Medulla oblongata (tissue), 1 donor: ENCODE measurements at regions not wholly inside any gene's neighbourhood (a gene's known extent, or its start where the extent isn't known, plus 50 kb on each side); places are given as distances from the start of the nearest gene placed in this dataset.

Experiments
- DNase-seq: peaks from one replicate; pipeline ENCODE4 v3.0.0-alpha.2; 2015; ENCODE audit errors: extremely low spot score

- DNase-seq = no peak
These were observed 822.8 kb downstream of the GALC start for GRCh38 chr14:87170179-87170578.

DNA sequence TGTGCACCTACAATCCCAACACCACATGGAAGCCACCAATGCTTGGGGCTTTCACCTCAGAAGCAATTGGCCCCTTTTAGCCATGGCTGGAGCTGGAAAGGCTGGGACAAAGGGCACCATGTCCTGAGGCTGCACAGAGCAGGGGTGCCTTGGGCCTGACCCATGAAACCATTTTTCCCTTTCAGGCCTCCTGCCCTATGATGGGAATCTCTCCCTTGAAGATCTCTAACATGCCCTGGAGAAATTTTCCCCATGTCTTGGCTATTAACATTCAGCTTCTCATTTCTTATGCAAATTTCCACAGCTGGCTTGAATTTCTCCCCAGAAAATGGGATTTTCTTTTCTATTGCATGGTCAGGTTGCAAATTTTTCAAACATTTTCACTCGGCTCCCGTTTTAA lies 823.6 kb downstream of the GALC start:
- DNase-seq = no peak

- no peak for DNase-seq
These were observed 831.5 kb downstream of the GALC start for GRCh38 chr14:87161502-87161901.

DNA sequence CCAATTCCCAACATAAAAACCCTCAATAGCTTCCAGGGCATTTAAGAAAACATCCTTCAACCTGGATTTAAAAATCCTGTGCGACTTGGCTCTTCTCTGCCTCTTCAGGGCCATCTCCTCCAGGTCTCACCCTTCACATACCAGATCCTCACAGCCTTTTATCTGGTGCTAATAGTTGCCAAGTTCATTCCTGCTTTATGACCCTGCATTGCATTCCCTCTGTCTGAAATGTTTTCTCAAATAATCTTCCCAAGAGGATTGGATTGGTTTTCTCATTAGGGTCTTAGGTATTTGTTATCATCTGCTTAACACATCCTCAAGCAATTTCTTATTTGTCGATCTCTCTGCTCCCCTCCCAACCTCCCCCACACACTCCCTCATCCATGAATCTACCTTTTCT lies 832.0 kb downstream of the GALC start:
- no peak for DNase-seq

- DNase-seq = peak; percentile 37
These were observed 834.7 kb downstream of the GALC start for GRCh38 chr14:87158283-87158682.

DNA sequence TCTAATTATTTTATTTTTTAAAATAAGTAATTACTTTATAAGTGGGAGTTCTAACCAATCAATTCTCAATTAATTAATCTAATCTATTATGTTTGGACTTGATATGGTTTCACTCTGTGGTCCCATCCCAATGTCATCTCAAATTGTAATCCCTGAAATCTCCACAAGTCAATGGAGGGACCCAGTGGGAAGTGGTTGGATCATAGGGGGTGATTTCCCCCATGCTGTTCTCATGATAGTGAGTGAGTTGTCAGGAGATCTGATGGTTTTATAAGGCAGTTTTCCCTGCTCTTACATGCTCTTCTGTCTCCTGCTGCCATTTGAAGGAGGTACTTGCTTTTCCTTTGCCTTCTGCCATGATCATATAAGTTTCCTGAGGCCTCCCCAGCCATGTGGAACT lies 836.1 kb downstream of the GALC start:
- no peak for DNase-seq

- DNase-seq = no peak
These were observed 837.0 kb downstream of the GALC start for GRCh38 chr14:87155856-87156488.

DNA sequence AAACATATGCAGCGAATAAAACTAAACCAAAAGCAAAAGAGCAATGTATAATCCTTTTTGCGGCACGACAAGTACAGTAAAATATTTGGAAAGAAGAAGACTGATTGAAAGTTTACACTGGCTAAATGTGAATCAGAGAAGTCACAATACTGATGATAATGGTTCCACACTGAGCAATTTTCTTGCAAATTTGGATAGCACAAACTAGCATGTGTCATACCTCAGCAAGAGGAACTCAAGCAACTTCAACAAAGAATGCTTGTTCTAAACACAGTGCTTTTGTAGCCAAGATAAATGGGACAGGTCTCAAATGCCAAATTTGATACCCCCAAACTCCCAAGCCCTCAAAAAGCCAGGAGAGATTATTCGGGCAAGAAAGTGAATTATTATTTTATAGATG lies 839.1 kb downstream of the GALC start:
- no peak for DNase-seq

- no peak for DNase-seq
These were observed 839.6 kb downstream of the GALC start for GRCh38 chr14:87153391-87153790.

GRCh38 chr14:87152693-87153092 lies 840.3 kb downstream of the GALC start:
- no peak for DNase-seq

DNA sequence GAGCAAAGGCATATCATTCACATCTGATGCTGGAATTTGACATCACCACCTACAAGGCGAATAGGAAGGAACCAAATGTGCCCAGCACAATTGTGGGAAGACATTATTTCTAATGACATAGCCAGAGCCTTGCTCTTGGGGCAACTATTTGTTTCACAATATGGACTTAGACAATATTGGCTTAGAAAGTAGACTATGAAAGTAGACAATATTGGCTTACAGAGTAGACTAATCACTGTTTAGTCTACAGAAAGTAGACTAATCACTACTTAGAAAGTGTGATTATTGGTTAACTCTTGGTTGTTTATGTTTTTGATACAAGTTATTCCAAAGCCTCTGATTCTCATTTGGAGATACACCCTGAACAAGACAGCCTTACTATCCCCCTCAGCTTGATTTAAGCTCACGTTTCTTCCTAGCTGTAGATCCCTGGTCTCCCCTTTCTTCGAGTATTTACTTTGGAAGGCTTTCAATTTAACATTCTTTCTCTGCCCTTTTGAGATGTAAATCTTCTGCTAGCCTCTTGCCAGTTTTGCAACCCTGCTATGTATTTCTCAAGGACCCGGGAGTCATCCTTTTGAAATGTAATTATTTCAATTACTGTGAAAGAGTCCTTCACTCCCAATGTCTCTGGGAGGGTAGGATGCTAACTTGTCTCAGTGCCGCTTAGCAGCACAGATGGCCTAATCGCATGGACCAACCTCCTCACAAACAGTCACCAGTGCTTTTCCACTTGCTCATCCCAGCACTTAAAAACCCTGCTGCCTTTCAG lies 843.2 kb downstream of the GALC start:
- no peak for DNase-seq

DNA sequence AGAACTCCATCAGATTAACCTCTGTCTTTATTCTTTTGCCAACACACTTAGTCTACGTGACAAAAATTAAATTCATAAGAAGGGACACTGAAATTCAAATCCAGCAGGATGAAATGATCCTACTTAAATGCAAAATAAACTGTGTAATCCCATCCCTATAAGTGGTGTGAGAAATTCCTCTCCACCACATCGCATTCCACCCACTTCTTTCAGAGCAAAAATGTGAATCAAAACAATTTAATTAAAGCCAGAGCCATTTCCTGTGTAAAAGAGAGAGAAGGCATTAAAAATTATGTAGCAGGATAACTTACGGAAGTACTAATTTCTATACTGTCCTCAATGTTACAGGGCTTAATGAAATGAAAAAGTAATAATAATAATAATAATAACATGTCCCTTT lies 844.3 kb downstream of the GALC start:
- no peak for DNase-seq

GRCh38 chr14:87142551-87143211 lies 850.3 kb downstream of the GALC start:
- no peak for DNase-seq

DNA sequence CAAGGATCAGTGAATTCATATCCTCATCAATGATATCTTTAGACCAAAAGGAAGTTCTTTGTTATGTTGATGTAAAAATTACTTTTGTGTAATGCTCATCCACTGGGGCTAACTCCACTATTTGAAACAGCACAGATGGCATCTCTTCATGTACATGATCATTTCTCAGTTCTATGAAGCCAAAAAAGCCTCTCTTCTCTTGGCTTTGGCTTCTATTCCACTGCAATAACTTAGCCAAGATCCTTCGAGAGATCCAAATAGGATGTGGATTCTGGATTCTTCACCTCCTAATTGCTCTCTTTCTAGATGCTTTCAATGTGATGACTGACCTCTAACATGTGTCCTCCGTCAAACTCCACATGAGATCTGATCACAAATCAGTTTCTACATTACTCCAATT lies 851.2 kb downstream of the GALC start:
- no peak for DNase-seq

DNA sequence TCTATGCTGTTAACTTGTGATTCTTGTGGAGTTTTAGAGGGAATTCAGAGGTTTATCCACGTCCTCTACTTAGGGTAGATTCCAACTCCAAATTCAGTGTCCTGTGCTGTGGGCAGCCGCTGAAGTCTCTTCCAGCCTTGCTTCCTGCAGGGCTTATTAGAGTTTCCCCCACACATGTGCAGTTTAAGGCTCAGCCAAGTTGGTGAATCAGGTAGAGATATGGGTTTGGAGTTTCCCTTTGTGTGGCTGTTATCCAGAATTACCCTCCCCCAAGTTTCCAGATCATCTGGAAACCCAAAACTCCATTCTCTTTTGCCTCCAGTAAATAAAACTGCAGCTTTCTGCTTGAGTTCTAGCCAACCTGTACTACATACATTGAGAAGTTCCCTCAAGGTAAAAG lies 853.7 kb downstream of the GALC start:
- no peak for DNase-seq

DNA sequence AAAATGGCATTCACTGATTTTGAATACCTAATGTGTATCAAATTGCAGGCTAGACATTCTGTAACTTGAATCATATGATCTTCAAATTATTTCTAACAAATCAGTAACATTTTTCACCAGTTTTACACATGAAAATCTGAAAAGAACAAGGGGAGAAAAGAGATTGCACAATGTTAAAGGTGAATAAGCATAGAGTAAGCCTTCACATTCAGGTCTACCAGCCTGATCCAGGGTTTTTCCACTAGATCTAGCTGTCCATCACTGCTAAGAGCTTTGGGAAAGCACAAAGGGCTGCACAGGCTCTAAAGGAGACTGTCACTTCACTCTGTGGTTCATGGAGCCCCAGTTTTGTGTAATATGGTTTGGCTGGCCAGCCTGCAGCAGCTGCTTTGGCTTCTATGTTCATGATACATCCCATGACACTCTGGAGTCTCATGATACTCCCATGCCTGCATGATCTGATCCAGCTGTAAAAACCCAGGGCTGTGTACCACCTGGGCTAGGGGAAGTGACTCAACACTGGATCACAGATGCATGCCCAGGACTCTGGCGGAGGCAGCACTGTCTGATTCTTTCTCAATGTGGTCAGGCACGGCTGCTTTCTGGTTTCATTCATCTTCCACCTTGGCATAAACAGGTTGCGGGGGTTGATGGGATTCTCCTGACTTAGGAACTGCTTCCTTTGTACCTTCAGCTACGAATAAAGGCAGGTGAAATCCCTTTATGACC lies 859.7 kb downstream of the GALC start:
- no peak for DNase-seq

DNA sequence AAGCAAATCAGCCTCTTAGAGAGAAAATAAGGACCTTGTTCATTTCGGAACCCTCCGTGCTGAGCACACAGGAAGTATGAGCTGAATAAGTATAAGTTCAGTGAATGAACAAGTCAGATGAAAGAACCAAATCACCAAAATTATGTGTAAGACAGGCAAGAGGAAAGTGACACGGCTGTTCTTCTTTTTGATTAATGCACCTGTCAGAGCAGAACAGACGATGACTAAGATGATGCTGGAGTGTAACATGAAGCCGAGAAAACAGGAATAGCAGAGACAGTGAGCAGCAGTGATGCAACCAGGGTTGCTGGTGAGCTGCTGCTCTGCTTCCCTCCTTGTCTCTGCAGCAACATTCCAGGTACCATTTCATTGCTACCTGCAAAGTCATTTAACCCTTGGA lies 861.1 kb downstream of the GALC start:
- no peak for DNase-seq

DNA sequence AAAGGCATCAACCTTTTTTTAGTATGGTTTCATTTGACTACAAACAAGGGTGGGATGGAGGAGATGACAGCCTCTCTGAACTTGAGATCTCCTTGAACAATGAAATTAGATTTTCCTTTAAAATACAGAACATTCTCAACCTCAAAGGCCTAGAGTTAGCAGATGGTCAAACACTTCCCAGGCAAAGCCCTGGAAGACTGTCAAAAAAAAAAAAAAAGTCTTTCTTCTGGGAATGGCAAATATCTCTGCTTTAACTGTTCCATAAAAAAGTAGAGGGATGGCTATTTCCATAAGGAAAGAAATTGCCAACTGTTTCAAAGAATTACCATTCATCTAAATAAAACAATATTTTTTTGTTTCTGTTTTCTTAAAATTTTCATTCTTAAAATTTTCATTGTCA lies 870.8 kb downstream of the GALC start:
- DNase-seq = no peak

DNA sequence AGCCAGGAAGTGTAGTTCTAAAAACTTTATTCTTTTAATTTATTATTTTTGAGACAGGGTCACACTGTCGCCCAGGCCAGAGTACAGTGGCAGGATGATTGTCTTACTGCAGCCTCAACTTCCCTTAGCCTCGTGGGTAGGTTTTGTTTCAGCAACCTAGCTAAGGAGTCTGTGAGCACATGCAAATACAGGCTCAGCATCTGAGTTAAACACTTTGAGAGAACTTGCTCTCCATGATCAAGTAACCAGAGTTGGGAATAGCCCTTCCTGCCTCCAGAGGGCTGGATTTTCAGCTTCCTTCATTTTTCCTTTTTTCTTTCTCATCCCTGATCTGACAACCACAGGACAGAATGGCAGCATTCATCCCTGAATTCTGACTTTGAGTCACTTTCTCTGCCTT lies 871.3 kb downstream of the GALC start:
- DNase-seq = no peak

GRCh38 chr14:87115234-87115633 lies 877.7 kb downstream of the GALC start:
- no peak for DNase-seq

DNA sequence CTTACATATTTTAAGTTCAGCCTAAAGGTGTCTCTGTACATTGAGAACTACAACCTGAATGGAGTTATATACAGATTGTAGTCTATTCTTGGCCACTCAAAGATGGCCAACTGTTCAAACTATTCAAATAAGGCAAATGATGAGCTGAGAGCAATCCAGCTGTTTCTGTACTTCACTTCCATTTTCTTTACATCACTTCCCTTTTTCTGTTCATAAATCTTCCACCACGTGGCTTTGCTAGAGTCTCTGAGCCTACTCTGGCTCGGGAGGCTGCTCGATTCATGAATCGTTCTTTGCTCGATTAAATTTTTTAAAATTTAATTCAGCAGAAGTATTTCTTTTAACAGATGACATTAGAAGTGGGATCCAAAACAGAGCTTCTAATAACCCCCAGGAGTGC lies 879.7 kb downstream of the GALC start:
- DNase-seq = no peak

- no peak for DNase-seq
These were observed 881.2 kb downstream of the GALC start for GRCh38 chr14:87111741-87112140.

GRCh38 chr14:87111126-87111525 lies 881.9 kb downstream of the GALC start:
- no peak for DNase-seq
